Muscle layer of duodenum (tissue), 2 donors: ENCODE measurements at regions not wholly inside any gene's neighbourhood (a gene's known extent, or its start where the extent isn't known, plus 50 kb on each side); places are given as distances from the start of the nearest gene placed in this dataset.

Source experiments
- H3K27ac ChIP-seq: one replicate; pipeline ENCODE4 v1.7.0; 2013; ENCODE audit warnings: mild to moderate bottlenecking, low read length
- H3K27me3 ChIP-seq: one replicate; pipeline ENCODE4 v1.7.0; 2013; ENCODE audit warnings: low read depth, mild to moderate bottlenecking, control low read depth, low read length
- H3K36me3 ChIP-seq, 2 donors: one replicate each; pipeline ENCODE4 v1.7.0; 2013; ENCODE audit warnings: low read length in 2 of 2, control low read depth in 1 of 2, mild to moderate bottlenecking in 1 of 2; ENCODE audit not compliant: insufficient read depth in 2 of 2, control insufficient read depth in 1 of 2
- H3K4me1 ChIP-seq, 2 donors: one replicate each; pipeline ENCODE4 v1.7.0; 2013; ENCODE audit warnings: low read length in 2 of 2, mild to moderate bottlenecking in 2 of 2, control low read depth in 1 of 2, moderate library complexity in 1 of 2; ENCODE audit not compliant: insufficient read depth in 2 of 2, control insufficient read depth in 1 of 2
- H3K4me3 ChIP-seq, 2 donors: one replicate each; pipeline ENCODE4 v1.7.0; 2013; ENCODE audit warnings: low read length in 2 of 2, low read depth in 1 of 2, mild to moderate bottlenecking in 1 of 2
- H3K9me3 ChIP-seq, 2 donors: one replicate each; pipeline ENCODE4 v1.7.0; 2013; ENCODE audit warnings: low read length in 2 of 2, control low read depth in 1 of 2, mild to moderate bottlenecking in 1 of 2; ENCODE audit not compliant: control insufficient read depth in 1 of 2
- donor health status: healthy.

GRCh38 chr16:66115373-66115772 lies 251.1 kb upstream of the CDH5 start:
- Histone ChIP-seq H3K4me3 (no peak overlapping the region), H3K4me1 (no peaks in the 10 kb centered on the region), H3K27ac (no peak overlapping the region), H3K27me3 (no peaks in the 10 kb centered on the region), H3K9me3 (no peaks in the 10 kb centered on the region), H3K36me3 (no peaks in the 10 kb centered on the region)

- no peaks in the 10 kb centered on the region for H3K9me3 ChIP-seq
- no peak overlapping the region for H3K4me3 ChIP-seq
- no peaks in the 10 kb centered on the region for H3K27me3 ChIP-seq
- H3K4me1 ChIP-seq = no peaks in the 10 kb centered on the region
- no peaks in the 10 kb centered on the region for H3K36me3 ChIP-seq
- H3K27ac ChIP-seq = no peak overlapping the region
These were observed 253.3 kb upstream of the CDH5 start for GRCh38 chr16:66113223-66113622.

DNA sequence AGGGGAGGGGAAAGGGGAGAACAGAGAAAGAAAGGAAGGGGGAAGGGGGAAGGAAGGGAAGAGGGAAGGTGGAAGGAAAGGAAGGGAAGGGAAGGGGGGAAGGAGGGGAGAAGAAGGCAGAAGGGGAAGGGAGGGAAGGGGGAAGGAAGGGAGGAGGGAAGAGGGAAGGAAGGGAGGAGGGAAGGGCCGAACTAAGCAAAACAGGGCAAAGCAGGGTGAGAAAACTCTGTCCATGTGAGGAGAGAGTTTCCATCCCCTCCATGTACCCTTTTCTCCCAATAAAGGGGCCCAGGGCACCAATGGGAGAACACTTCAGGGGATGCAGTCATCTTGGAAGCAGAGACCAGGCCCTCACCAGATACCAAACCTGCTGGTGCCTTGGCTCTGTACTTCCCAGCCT lies 256.8 kb upstream of the CDH5 start:
- H3K4me1 ChIP-seq = no peaks in the 10 kb centered on the region
- H3K27me3 ChIP-seq = no peaks in the 10 kb centered on the region
- no peaks in the 10 kb centered on the region for H3K36me3 ChIP-seq
- H3K27ac ChIP-seq = no peak overlapping the region
- no peak overlapping the region for H3K4me3 ChIP-seq
- H3K9me3 ChIP-seq = no peaks in the 10 kb centered on the region

GRCh38 chr16:66107661-66108060 lies 258.8 kb upstream of the CDH5 start:
- H3K4me1 ChIP-seq = no peaks in the 10 kb centered on the region
- no peaks in the 10 kb centered on the region for H3K36me3 ChIP-seq
- no peaks in the 10 kb centered on the region for H3K27me3 ChIP-seq
- no peak overlapping the region for H3K4me3 ChIP-seq
- H3K27ac ChIP-seq = no peak overlapping the region
- no peaks in the 10 kb centered on the region for H3K9me3 ChIP-seq

DNA sequence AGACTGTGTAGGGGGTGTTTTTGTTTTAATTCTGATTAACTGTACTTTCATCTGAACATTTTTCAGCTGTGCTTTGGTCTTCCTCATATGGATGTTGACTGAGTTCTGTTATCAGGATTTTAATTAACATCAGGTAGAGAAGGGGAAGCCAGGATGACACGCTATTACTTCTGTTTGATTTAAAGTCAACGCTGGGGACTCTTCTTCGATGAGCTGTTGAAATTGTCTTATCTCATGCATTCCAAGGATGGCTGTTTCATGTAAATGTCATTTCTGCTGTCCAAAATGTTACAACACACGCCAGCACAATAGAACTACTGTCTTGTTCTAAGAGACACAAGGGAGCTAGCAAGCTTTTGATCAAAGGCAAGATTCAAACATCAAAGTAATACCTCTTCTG lies 263.3 kb upstream of the CDH5 start:
- H3K36me3 ChIP-seq = no peaks in the 10 kb centered on the region

GRCh38 chr16:66099306-66099705 lies 267.2 kb upstream of the CDH5 start:
- H3K9me3 ChIP-seq = no peaks in the 10 kb centered on the region
- no peak overlapping the region for H3K4me3 ChIP-seq
- H3K36me3 ChIP-seq = no peaks in the 10 kb centered on the region
- H3K27me3 ChIP-seq = no peaks in the 10 kb centered on the region
- no peak overlapping the region for H3K27ac ChIP-seq
- H3K4me1 ChIP-seq = no peaks in the 10 kb centered on the region

More for the DNA sequence above, 263.3 kb upstream of the CDH5 start:
- no peaks in the 10 kb centered on the region for H3K9me3 ChIP-seq
- H3K27ac ChIP-seq = no peak overlapping the region
- no peak overlapping the region for H3K4me3 ChIP-seq
- H3K4me1 ChIP-seq = no peaks in the 10 kb centered on the region
- no peaks in the 10 kb centered on the region for H3K27me3 ChIP-seq

GRCh38 chr16:66097751-66098150 lies 268.7 kb upstream of the CDH5 start:
- no peaks in the 10 kb centered on the region for H3K9me3 ChIP-seq
- no peak overlapping the region for H3K27ac ChIP-seq
- H3K4me1 ChIP-seq = no peaks in the 10 kb centered on the region
- H3K36me3 ChIP-seq = no peaks in the 10 kb centered on the region
- no peak overlapping the region for H3K4me3 ChIP-seq
- no peaks in the 10 kb centered on the region for H3K27me3 ChIP-seq

DNA sequence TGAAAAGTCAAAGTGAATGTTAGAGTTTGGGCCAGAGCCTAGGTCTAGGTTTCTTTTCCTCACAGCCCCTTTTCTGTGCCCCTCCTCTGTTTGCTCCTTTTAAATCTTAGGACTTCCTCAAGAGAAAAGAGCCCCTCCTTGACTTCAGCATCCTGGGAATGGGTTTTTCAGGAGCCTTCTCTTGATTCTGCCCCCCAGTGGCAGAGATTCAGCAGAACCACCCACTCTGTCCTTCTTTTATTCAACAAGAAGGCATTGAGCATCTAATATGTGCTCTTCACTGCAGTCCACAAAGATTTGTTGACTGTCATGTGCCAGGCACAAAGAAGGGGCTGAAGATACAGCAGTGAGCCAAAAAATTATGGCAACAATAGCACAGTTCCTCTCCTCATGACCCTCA lies 270.8 kb upstream of the CDH5 start:
- H3K4me1 ChIP-seq = no peaks in the 10 kb centered on the region
- H3K36me3 ChIP-seq = no peaks in the 10 kb centered on the region
- H3K4me3 ChIP-seq = no peak overlapping the region
- no peaks in the 10 kb centered on the region for H3K27me3 ChIP-seq
- H3K9me3 ChIP-seq = no peaks in the 10 kb centered on the region
- H3K27ac ChIP-seq = no peak overlapping the region

GRCh38 chr16:66093191-66093590 lies 273.3 kb upstream of the CDH5 start:
- no peaks in the 10 kb centered on the region for H3K4me1 ChIP-seq
- H3K27me3 ChIP-seq = no peaks in the 10 kb centered on the region
- H3K27ac ChIP-seq = no peak overlapping the region
- H3K9me3 ChIP-seq = no peaks in the 10 kb centered on the region
- no peaks in the 10 kb centered on the region for H3K36me3 ChIP-seq
- H3K4me3 ChIP-seq = no peak overlapping the region

- no peaks in the 10 kb centered on the region for H3K36me3 ChIP-seq
- H3K4me1 ChIP-seq = no peaks in the 10 kb centered on the region
- no peaks in the 10 kb centered on the region for H3K27me3 ChIP-seq
- no peak overlapping the region for H3K4me3 ChIP-seq
- no peaks in the 10 kb centered on the region for H3K9me3 ChIP-seq
- no peak overlapping the region for H3K27ac ChIP-seq
These were observed 275.0 kb upstream of the CDH5 start for GRCh38 chr16:66091471-66091891.

- Histone ChIP-seq H3K9me3 (no peaks in the 10 kb centered on the region), H3K36me3 (no peaks in the 10 kb centered on the region), H3K27ac (no peak overlapping the region), H3K4me3 (no peak overlapping the region), H3K4me1 (no peaks in the 10 kb centered on the region), H3K27me3 (no peaks in the 10 kb centered on the region)
These were observed 277.8 kb upstream of the CDH5 start for GRCh38 chr16:66088681-66089080.

GRCh38 chr16:66087308-66087707 lies 279.2 kb upstream of the CDH5 start:
- Histone ChIP-seq H3K27me3 (no peaks in the 10 kb centered on the region), H3K4me3 (no peak overlapping the region), H3K9me3 (no peaks in the 10 kb centered on the region), H3K36me3 (no peaks in the 10 kb centered on the region), H3K4me1 (no peaks in the 10 kb centered on the region), H3K27ac (no peak overlapping the region)
